ENCODE measurements at regions not wholly inside any gene's neighbourhood (a gene's known extent, or its start where the extent isn't known, plus 50 kb on each side); places are given as distances from the start of the nearest gene placed in this dataset.

DNA sequence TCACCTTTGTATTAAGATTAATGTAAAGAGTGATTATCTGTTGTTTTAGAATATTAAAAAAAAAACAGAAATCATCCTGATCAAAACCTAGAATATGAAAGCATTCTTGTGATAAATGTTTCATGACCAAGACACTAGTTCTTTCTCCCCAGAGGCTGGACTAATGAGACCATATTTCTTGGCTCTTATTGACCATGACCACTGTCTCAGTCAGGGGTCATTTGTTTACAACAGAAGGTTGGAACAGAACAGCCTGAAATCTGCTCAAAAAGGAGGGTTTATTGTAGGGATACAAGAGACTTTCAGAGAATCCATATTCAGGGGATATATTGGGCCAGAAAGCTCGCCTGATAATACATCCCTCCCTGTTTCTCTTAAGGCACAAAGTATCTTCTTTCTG is 87.7 kb downstream of the TMEM30B start:
- no peak for DNase-seq (ENCODE audit: insufficient read length, low spot score)
- no peak for FAIRE-seq

GRCh38 chr14:61192989-61193388 is 88.1 kb downstream of the TMEM30B start:
- DNase-seq (ENCODE audit: insufficient read length, low spot score) (no peak), FAIRE-seq (no peak)

GRCh38 chr14:61191733-61192132 is 89.4 kb downstream of the TMEM30B start:
- FAIRE-seq (no peak), DNase-seq (ENCODE audit: insufficient read length, low spot score) (no peak)

DNA sequence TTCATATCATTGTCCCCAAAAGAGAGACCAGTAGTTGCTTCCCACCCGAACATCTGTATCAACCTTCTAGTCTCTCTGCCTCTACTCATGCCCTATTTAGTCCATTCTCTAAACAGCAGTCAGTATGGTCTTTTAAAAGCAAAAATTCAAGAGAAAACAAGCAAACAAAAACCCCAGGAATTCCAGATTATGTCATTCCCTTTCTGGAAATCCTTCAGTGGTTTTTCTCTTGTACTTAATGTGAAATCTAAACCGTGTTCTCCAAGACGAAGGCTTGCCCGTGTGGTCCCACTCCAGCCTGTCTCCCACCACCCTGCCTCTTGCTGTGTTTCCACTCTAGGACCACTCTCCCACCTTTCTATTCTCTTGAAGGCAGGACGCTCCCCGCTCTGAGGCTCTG is 90.8 kb downstream of the TMEM30B start:
- no peak for DNase-seq (ENCODE audit: insufficient read length, low spot score)
- no peak for FAIRE-seq

DNA sequence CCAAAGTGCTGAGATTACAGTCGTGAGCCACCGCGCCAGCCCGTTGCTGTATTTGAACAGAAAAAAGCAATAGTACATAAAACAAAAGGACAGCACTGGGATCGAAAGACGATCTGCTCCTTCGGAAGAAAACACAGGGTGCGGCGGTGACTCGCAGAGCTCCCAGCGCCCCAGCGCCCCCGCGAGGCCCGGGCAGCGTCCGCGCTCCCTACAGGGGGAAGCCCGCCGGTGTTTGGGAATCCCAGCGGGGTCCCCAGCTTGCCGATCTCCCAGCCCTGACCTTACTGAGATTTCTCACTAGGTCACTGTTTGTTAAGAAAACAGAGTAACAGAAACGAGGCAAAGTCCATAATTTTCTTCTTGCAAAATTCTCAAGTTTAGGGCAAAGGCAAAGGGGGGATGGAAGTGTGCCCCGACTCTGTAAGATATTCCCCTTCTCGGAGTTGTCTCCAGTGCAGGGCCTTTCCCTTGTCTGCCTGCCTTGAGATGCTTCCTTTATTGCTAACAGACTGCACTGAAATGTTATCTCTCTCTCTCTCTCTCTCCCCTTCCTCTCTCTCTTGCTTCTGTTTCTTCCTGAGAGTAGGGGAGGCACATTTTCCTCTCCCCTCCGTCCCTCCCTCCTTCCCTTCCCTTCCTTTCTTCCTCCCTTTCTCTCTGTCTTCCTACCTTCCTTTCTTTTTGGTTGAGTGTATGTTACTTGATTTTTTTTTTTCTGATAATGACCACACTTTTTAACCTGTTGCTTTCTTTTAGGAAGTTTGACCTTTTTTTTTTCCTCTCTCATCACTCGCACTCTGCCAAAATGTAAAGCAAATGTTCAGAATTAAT is 91.9 kb downstream of the TMEM30B start:
- FAIRE-seq (no peak), DNase-seq (ENCODE audit: insufficient read length, low spot score) (no peak)

GRCh38 chr14:61188196-61188595 is 92.9 kb downstream of the TMEM30B start:
- FAIRE-seq = no peak
- no peak for DNase-seq (ENCODE audit: insufficient read length, low spot score)

GRCh38 chr14:61187196-61187905 is 93.8 kb downstream of the TMEM30B start:
- DNase-seq (ENCODE audit: insufficient read length, low spot score) (no peak), FAIRE-seq (no peak)

DNA sequence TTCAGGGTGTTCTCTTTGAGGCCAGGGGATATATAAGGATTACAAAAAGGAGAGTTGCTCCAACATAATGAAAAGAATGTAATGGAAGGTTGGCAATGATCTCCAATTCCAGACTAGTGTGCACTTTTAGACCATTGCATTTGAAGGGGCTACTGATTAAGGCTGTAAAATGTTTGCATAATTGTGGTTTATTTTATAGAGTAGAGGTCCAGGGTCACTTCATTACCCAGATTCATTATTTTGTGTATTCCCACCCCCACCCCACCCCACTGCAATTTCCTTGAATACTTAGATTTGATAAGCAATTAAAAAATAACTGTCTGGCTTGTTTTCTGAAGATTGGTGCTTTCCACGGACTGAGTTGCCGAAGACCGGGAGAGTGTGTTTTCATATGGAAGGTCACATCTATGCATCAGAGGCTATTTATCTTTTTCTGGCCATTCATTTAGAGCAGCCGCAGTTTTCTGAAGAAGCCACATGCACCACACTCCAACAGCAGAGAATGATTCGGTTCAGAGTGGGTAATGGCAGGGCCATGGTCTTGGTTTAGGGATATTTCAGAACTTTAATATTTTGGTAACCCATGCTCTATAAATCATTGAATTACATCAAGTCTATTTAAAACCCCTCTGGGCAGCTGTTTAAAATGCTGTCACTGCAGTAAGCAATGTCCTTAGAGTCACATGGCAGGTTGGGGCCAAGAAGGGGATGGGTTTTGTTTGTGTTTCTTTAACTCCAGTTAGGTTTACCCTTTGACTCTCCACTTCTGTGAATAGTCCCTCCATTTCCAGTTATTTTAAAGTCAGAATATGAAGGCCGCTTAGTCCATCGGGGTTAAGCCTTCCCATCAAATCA is 94.6 kb downstream of the TMEM30B start:
- FAIRE-seq = no peak
- DNase-seq (ENCODE audit: insufficient read length, low spot score) = no peak

GRCh38 chr14:61185534-61185933 is 95.6 kb downstream of the TMEM30B start:
- DNase-seq (ENCODE audit: insufficient read length, low spot score) (no peak), FAIRE-seq (no peak)

- FAIRE-seq (no peak), DNase-seq (ENCODE audit: insufficient read length, low spot score) (no peak)
Measured at GRCh38 chr14:61184112-61184511, 97.0 kb downstream of the TMEM30B start.

DNA sequence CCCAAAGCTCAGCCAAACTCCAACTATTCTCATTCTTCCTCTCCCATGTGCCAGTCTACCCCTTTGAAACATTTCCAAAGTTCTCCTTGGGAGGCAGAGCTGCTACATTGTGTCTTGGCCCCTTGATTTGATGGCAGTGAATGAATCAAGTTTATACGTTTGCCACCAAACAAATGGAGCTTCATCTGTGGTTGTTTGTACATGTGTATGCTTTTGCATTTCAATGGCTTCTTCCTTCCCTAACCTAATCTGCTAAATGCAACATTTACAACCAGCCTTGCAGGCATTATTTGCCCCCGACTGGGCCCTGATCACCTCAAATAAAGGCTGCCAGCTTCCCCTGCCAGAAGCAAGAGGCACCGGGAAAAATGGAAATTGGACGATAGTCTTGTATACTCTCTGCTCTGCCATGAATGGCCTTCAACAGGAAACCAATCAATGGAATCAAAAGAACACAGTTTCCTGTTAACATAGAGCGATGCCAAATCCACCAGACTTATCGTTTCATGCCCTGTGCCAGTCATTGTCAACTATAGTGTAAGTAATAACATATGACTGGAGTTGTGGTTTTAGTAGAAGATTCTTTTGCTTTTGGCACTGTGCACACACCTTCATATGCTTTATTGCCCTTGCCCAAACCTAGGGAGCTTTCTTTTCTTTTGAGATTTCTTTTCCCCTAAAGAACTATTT is 97.8 kb downstream of the TMEM30B start:
- FAIRE-seq = no peak
- no peak for DNase-seq (ENCODE audit: insufficient read length, low spot score)

DNA sequence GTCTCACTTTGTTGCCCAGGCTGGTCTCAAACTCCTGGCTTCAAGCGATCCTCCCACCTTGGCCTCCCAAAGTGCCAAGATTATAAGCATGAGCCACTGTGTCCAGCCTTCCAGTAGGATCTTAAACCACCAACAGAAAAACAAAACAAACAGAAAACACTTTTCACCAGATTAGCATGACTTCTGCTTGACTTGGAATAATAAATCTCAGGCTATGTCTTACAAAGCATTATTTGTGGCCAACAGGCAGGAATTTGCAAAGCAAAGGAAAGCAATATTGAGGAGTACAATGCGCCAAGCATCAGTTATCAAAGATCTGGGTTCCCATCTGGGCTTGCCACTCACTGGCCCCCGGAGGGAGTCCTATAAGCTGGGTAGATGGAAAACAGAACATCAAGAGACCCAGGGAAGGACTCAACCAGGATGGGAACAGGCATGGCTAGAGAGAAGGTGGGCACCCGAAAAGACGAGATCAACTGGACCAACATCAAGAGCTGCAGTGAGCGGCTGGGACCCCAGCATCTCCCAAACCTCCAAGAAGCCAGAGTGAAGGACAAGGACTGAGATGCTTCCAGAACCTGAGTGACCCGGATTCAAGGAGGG is 101.2 kb downstream of the TMEM30B start:
- FAIRE-seq (no peak), DNase-seq (ENCODE audit: insufficient read length, low spot score) (no peak)

DNA sequence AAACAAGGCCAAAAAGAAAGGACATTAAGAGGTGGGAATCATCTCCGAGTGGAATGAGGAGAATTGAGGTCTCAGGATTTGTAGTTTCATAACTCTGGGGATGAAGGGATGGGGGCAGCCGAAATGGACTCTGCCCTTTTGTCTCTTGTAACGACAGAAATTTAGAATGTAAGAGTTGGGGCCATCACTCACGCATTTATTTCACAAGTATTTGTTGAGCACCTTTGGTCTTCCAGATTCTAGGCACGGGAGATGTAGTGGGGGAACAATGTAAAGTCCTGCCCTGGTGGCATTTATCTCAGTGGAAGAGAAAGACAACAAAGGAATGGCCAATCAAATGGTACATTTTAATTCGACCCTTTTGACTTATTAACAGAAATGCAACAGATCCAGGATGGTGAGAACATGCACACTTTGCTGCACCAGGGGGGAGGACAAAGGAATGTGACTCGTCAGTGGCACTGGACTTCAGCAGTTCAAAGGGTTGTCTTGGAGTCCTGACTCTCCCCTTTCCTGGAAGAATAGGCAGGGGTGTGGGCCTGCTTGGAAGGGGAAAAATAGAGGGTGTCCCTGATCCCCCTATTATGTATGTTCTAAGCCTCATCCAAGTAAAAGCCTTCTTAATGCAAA is 102.0 kb downstream of the TMEM30B start:
- DNase-seq (ENCODE audit: insufficient read length, low spot score) (no peak), FAIRE-seq (no peak)

DNA sequence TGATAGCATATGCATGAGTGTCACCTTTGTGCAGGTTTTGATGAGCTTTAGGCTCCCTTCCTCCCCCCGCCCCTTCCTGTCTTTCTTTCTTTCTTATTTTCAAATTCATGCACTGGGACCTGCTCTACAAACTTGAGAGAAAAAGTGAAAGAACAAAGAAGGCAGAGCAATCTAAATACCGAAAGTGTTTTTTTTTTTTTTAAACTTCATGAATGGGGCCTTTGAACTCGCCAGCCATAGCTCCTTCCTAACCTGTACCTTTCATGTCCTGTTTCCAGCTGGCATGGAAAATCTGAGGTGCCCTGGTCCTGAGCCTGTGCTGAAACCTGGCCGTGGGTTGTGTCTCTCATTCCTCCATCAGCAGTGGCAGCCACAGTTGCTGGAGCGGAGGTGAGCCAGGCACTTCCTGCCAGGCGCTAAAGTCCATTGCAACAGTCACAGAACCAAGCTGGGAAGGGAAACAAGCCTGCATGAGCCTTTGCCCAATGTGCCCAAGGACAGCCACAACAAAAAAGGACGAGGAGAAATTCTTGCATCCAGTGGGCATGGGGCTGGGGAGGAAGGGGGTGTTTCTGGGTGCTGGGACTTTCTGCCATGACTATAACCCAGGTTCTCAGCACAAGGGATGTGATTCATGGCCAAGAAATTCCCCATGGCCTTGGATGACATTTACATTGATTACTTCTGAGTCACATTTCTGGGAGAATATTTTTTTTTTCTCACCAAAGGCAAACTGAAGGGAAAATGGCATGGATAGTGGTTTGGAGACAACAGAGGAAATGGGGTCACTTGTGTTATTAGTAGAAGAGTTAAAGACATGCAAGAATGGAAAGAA is 102.7 kb downstream of the TMEM30B start:
- FAIRE-seq (no peak), DNase-seq (ENCODE audit: insufficient read length, low spot score) (no peak)

- FAIRE-seq = no peak
- DNase-seq (ENCODE audit: insufficient read length, low spot score) = no peak
Measured at GRCh38 chr14:61177279-61178225, 103.6 kb downstream of the TMEM30B start.

DNA sequence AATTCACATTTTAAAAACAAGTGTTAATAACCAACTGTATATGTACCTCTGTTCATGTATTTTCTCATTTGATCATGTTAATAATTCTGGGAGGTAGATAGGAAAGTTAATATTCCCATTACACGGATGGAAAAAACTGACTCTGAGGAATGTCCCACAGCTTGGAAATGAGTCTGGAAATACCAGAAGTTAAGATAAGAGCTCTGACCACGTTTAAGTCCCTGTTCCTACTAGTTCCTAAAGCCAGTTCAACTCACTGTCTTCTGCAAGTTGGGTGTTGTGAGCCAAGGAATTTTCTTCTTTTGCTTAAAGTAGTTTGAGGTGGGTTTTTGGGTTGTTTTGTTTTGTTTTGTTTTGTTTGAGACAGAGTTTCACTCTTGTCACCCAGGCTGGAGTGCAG is 104.5 kb downstream of the TMEM30B start:
- DNase-seq (ENCODE audit: insufficient read length, low spot score) = no peak
- FAIRE-seq = no peak

GRCh38 chr14:61174987-61175386 is 106.2 kb downstream of the TMEM30B start:
- FAIRE-seq = no peak
- no peak for DNase-seq (ENCODE audit: insufficient read length, low spot score)

- DNase-seq (ENCODE audit: insufficient read length, low spot score) (no peak), FAIRE-seq (no peak)
Measured at GRCh38 chr14:61174441-61174891, 106.7 kb downstream of the TMEM30B start.

Data from GM19239 (cell line).